NCI-H1694 (cell line): ENCODE measurements at regions not wholly inside any gene's neighbourhood (a gene's known extent, or its start where the extent isn't known, plus 50 kb on each side); places are given as distances from the start of the nearest gene placed in this dataset.
"Not testable (repeated sequence)": the region's sequence is repeated elsewhere in the genome, so short reads cannot be mapped to it uniquely, and the experiment has no call there.

Source experiments
- DNase-seq: peaks from one replicate; lab custom pipeline; 2025; lab: John Stamatoyannopoulos, UW

- no peak for DNase-seq
Measured at GRCh38 chr2:160726046-160726445, 232.4 kb upstream of the RBMS1 start.

- DNase-seq = no peak
Measured at GRCh38 chr2:160730296-160730995, 236.8 kb upstream of the RBMS1 start.

- no peak for DNase-seq
Measured at GRCh38 chr2:160731415-160731814, 237.8 kb upstream of the RBMS1 start.

- DNase-seq = no peak
Measured at GRCh38 chr2:160731856-160732255, 238.2 kb upstream of the RBMS1 start.

- DNase-seq = no peak
Measured at GRCh38 chr2:160735696-160736095, 242.1 kb upstream of the RBMS1 start.

- no peak for DNase-seq
Measured at GRCh38 chr2:160736148-160737028, 242.8 kb upstream of the RBMS1 start.

GRCh38 chr2:160737247-160737646 is 243.6 kb upstream of the RBMS1 start:
- no peak for DNase-seq

- no peak for DNase-seq
Measured at GRCh38 chr2:160741271-160741670, 247.7 kb upstream of the RBMS1 start.

- DNase-seq = no peak
Measured at GRCh38 chr2:160741815-160742214, 248.2 kb upstream of the RBMS1 start.

- DNase-seq = no peak
Measured at GRCh38 chr2:160742667-160743066, 249.1 kb upstream of the RBMS1 start.

GRCh38 chr2:160747501-160748170 is 254.0 kb upstream of the RBMS1 start:
- DNase-seq = no peak

- DNase-seq = no peak
Measured at GRCh38 chr2:160751021-160751420, 257.4 kb upstream of the RBMS1 start.

GRCh38 chr2:160752475-160753330 is 259.1 kb upstream of the RBMS1 start:
- DNase-seq = no peak

GRCh38 chr2:160753331-160753654 is 259.7 kb upstream of the RBMS1 start:
- DNase-seq = no peak

GRCh38 chr2:160753960-160754359 is 260.4 kb upstream of the RBMS1 start:
- no peak for DNase-seq

- no peak for DNase-seq
Measured at GRCh38 chr2:160756481-160756880, 262.9 kb upstream of the RBMS1 start.

GRCh38 chr2:160762493-160763128 is 269.0 kb upstream of the RBMS1 start:
- DNase-seq = not testable (repeated sequence)

- no peak for DNase-seq
Measured at GRCh38 chr2:160783474-160783873, 289.9 kb upstream of the RBMS1 start.

- DNase-seq = no peak
Measured at GRCh38 chr2:160784034-160784433, 290.4 kb upstream of the RBMS1 start.

GRCh38 chr2:160790738-160791137 is 297.1 kb upstream of the RBMS1 start:
- DNase-seq = no peak

GRCh38 chr2:160791884-160792283 is 298.3 kb upstream of the RBMS1 start:
- no peak for DNase-seq
